SK-N-MC (cell line): ENCODE measurements at regions not wholly inside any gene's neighbourhood (a gene's known extent, or its start where the extent isn't known, plus 50 kb on each side); places are given as distances from the start of the nearest gene placed in this dataset.

Source experiments
- EZH2 ChIP-seq: fragments of 200-600 bp; sonication (generic); IDR thresholded peaks from one replicate; pipeline ENCODE4 v1.6.1; 2017; ENCODE audit warnings: antibody characterized with exemption
- FOXP2 ChIP-seq: optimal IDR thresholded peaks from 2 replicates; pipeline ENCODE3; 2011; ENCODE audit warnings: mild to moderate bottlenecking, moderate library complexity; ENCODE audit not compliant: insufficient read depth; ENCODE audit errors: extremely low read length, control extremely low read depth
- POLR2AphosphoS5 ChIP-seq: IDR thresholded peaks from 2 replicates; pipeline ENCODE4 v1.6.1; 2012; ENCODE audit warnings: mild to moderate bottlenecking, low read depth, low read length, borderline replicate concordance

- TF ChIP-seq EZH2 (no peak), POLR2AphosphoS5 (no peak), FOXP2 (no peak)
Observed at GRCh38 chr4:104022831-104023230, 303.0 kb upstream of the TACR3 start.
